K562 (cell line): ENCODE measurements at regions not wholly inside any gene's neighbourhood (a gene's known extent, or its start where the extent isn't known, plus 50 kb on each side); places are given as distances from the start of the nearest gene placed in this dataset.
A peak's percentile ranks its signal among the peaks of the same experiment; 100 is the strongest.

Experiments used
- KLF16 ChIP-seq: IDR thresholded peaks from 2 replicates; pipeline ENCODE4 v1.6.1; 2016; ENCODE audit warnings: antibody characterized with exemption
- MEF2A ChIP-seq: IDR thresholded peaks from 2 replicates; pipeline ENCODE4 v1.6.1; 2011; ENCODE audit warnings: low read depth, mild to moderate bottlenecking, low read length, moderate library complexity; ENCODE audit not compliant: control insufficient read depth
- PHB ChIP-seq: fragments of 250-450 bp; sonication (Bioruptor Pico); IDR thresholded peaks from 2 replicates; pipeline ENCODE4 v1.5.0; 2021
- RREB1 ChIP-seq: fragments of 250-450 bp; sonication (Bioruptor Pico); IDR thresholded peaks from 2 replicates; pipeline ENCODE4 v1.4.0; 2020
- ZKSCAN1 ChIP-seq: fragments of 150-350 bp; IDR thresholded peaks from 2 replicates; pipeline ENCODE4 v1.6.1; 2016; ENCODE audit warnings: low read depth, low read length
- TF ChIP-seq, protein P1 (sequence below), 2 experiments: fragments of 450-650 bp in 1 of 2; IDR thresholded peaks; 2 replicates each; pipeline ENCODE4 v1.6.1; 2011 to 2017; ENCODE audit warnings: low read depth in 2 of 2, antibody characterized with exemption in 1 of 2, borderline replicate concordance in 1 of 2, low read length in 1 of 2, mild to moderate bottlenecking in 1 of 2, mixed read lengths in 1 of 2; ENCODE audit not compliant: control insufficient read depth in 1 of 2
- TF ChIP-seq, protein P2 (sequence below), 2 experiments: fragments of 450-650 bp; IDR thresholded peaks; 2 replicates each; pipeline ENCODE4 v1.6.1; 2016; ENCODE audit warnings: mild to moderate bottlenecking in 2 of 2, borderline replicate concordance in 1 of 2, low read depth in 1 of 2, moderate library complexity in 1 of 2

DNA sequence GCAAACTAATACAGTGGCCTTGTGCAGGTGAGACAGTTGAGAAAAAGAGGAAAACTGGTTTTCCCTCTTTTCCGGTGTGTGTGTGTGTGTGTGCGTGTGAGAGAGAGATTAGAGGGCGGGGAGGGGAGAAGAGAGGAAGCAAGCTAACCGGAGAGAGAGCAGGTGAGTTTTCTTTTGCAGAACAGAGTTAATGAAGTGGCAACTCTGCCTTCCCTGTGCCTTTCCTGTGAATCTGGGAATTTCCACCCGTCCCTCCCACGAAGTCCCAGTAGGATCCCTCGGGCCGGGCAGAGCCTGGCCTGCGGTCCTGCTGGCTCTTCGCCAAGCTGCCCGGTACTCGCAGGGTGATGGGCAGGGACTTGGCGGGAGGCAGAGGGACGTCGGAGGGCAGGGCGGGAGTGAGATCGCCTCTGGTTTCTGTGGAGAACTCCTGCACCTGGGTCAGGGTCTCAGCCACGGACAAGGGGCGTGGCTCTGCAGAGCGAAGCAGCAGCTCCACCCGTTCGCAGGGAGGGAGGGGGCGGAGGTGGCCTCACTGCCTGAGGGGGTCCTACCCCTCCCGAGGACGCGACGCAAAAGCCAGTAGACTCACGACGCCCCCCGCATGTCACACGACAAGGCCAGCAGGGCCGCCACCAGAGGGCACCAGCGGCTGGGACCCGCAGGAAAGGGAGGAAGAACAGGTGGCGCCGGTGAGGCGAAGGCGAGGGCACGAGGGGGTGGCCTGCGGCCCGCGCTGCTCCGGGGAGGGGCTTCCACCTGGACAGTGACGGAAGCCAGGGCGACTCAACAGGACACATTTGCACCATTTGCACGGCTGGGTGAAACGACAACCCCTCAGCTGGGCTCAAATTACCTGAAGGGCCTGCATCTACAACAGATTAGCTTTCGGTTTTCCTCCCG is 51.2 kb upstream of the RNF182 start (continued):
- TF ChIP-seq, protein P1, sequence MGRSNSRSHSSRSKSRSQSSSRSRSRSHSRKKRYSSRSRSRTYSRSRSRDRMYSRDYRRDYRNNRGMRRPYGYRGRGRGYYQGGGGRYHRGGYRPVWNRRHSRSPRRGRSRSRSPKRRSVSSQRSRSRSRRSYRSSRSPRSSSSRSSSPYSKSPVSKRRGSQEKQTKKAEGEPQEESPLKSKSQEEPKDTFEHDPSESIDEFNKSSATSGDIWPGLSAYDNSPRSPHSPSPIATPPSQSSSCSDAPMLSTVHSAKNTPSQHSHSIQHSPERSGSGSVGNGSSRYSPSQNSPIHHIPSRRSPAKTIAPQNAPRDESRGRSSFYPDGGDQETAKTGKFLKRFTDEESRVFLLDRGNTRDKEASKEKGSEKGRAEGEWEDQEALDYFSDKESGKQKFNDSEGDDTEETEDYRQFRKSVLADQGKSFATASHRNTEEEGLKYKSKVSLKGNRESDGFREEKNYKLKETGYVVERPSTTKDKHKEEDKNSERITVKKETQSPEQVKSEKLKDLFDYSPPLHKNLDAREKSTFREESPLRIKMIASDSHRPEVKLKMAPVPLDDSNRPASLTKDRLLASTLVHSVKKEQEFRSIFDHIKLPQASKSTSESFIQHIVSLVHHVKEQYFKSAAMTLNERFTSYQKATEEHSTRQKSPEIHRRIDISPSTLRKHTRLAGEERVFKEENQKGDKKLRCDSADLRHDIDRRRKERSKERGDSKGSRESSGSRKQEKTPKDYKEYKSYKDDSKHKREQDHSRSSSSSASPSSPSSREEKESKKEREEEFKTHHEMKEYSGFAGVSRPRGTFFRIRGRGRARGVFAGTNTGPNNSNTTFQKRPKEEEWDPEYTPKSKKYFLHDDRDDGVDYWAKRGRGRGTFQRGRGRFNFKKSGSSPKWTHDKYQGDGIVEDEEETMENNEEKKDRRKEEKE (IDR thresholded peaks at IDR 0.05; ENCODE audit: borderline replicate concordance in 1 of 2, control insufficient read depth in 1 of 2, low read depth in 2 of 2, low read length in 1 of 2) = no peak
- TF ChIP-seq PHB (CRISPR knock-in tag) (no peak), KLF16 (peak; percentile 55; the same call in 1 of the 2 replicates), RREB1 (CRISPR knock-in tag) (no peak), MEF2A (no peak), ZKSCAN1 (no peak)
- TF ChIP-seq, protein P2, sequence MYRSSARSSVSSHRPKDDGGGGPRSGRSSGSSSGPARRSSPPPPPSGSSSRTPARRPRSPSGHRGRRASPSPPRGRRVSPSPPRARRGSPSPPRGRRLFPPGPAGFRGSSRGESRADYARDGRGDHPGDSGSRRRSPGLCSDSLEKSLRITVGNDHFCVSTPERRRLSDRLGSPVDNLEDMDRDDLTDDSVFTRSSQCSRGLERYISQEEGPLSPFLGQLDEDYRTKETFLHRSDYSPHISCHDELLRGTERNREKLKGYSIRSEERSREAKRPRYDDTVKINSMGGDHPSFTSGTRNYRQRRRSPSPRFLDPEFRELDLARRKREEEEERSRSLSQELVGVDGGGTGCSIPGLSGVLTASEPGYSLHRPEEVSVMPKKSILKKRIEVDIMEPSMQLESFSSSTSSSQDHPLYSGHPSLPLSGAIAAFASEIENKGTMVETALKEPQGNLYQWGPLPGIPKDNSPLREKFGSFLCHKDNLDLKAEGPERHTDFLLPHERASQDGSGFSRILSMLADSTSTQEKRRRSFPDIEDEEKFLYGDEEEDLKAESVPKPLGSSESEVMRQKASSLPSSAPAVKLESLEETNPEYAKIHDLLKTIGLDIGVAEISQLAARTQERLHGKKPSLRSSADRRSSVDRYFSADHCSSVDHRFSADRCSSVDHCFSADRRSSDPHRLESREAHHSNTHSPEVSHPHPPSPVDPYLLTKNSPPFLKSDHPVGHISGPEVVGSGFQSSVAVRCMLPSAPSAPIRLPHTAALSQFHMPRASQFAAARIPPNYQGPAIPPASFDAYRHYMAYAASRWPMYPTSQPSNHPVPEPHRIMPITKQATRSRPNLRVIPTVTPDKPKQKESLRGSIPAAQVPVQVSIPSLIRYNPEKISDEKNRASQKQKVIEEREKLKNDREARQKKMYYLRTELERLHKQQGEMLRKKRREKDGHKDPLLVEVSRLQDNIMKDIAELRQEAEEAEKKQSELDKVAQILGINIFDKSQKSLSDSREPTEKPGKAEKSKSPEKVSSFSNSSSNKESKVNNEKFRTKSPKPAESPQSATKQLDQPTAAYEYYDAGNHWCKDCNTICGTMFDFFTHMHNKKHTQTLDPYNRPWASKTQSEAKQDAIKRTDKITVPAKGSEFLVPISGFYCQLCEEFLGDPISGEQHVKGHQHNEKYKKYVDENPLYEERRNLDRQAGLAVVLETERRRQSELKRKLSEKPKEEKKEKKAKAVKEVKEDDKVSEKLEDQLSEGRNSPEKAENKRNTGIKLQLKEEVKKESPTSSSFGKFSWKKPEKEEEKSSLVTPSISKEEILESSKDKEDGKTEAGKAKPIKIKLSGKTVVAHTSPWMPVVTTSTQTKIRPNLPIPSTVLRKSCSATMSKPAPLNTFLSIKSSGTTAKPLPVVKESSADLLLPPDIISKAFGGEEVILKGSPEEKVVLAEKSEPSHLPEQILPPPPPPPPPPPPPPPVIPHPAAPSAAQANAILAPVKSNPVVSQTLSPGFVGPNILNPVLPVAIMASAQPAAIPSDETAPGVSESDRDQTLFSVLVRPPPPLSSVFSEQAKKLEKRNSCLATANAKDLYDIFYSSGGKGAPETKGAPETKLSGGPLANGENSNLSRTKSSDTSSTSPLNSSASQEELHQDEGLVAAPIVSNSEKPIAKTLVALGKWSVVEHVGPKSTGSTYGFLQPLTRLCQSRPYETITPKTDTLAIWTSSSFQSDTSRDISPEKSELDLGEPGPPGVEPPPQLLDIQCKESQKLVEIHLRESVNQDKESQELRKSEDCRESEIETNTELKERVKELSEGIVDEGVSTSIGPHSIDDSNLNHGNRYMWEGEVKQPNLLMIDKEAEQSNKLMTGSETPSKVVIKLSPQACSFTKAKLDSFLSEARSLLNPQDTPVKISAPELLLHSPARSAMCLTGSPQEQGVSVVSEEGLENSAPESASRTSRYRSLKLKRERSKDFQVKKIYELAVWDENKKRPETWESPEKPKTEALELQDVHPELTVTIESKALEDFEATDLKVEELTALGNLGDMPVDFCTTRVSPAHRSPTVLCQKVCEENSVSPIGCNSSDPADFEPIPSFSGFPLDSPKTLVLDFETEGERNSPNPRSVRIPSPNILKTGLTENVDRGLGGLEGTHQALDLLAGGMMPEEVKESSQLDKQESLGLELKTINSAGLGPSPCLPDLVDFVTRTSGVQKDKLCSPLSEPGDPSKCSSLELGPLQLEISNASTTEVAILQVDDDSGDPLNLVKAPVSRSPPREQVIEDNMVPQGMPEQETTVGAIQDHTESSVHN (IDR thresholded peaks at IDR 0.05; ENCODE audit: borderline replicate concordance in 1 of 2, low read depth in 1 of 2) = no peak
